ENCODE measurements at regions not wholly inside any gene's neighbourhood (a gene's known extent, or its start where the extent isn't known, plus 50 kb on each side); places are given as distances from the start of the nearest gene placed in this dataset.

GRCh38 chr2:64914247-64914646 is 75.0 kb upstream of the SLC1A4 start:
- ATAC-seq (ENCODE audit: low read depth), result no peak
- TF ChIP-seq CTCF (IDR thresholded peaks at IDR 0.05; ENCODE audit: poor library complexity, severe bottlenecking), result no peak
- no peak overlapping the region for H3K4me3 ChIP-seq (ENCODE audit: severe bottlenecking)
- no peaks in the 10 kb centered on the region for H3K9me3 ChIP-seq (ENCODE audit: severe bottlenecking)
- H3K27me3 ChIP-seq (ENCODE audit: insufficient read depth, poor library complexity, severe bottlenecking), result no peaks in the 10 kb centered on the region
- H3K36me3 ChIP-seq (ENCODE audit: low read depth), result no peaks in the 10 kb centered on the region
- DNase-seq (ENCODE audit: low spot score), result no peak
- H3K27ac ChIP-seq (ENCODE audit: poor library complexity, severe bottlenecking), result no peak overlapping the region
- H3K4me1 ChIP-seq (ENCODE audit: insufficient read depth, poor library complexity, severe bottlenecking), result no peaks in the 10 kb centered on the region

DNA sequence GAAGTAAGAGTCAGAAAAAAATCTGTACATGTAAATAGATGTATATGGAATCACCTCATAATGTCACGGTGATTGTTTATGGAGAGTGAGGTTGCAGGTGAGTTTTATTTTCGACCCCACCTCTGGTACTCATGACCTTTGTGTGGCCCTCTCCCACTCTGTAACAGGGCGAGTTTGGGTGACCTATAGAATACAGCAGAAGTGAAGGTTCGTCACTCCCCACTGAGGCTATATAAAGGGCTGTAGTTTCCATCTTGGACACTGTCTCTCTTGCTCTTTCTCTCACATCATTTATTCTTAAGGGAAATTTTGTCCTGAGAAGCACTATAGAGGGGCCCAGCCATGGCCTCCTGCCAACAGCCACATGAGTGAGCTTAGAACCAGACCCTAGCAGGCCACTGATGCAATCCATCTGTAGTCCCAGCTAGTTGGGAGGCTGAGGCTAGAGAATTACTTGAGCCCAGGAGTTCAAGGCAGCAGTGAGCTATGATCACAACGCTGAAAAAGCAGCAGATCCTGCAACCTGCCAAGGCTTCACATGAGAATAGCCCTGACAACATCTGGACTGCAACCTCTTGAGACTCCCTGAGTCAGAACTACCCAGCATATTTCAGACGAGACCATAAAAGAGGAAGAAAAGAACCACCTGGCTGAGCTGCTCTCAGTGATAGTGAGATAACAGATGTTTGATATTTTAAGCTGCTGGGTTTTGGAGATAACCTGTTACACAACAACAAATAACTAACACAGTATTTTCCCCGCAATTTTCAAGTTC is 74.3 kb upstream of the SLC1A4 start:
- Histone ChIP-seq H3K9me3 (ENCODE audit: severe bottlenecking) (no peaks in the 10 kb centered on the region), H3K27ac (ENCODE audit: poor library complexity, severe bottlenecking) (no peak overlapping the region), H3K4me1 (ENCODE audit: insufficient read depth, poor library complexity, severe bottlenecking) (no peaks in the 10 kb centered on the region), H3K36me3 (ENCODE audit: low read depth) (no peaks in the 10 kb centered on the region), H3K4me3 (ENCODE audit: severe bottlenecking) (no peak overlapping the region), H3K27me3 (ENCODE audit: insufficient read depth, poor library complexity, severe bottlenecking) (no peaks in the 10 kb centered on the region)
- no peak for ATAC-seq (ENCODE audit: low read depth)
- no peak for TF ChIP-seq CTCF (IDR thresholded peaks at IDR 0.05; ENCODE audit: poor library complexity, severe bottlenecking)
- DNase-seq (ENCODE audit: low spot score), result no peak

GRCh38 chr2:64915510-64915900 is 73.7 kb upstream of the SLC1A4 start:
- Histone ChIP-seq H3K27ac (ENCODE audit: poor library complexity, severe bottlenecking) (no peak overlapping the region), H3K4me3 (ENCODE audit: severe bottlenecking) (no peak overlapping the region), H3K27me3 (ENCODE audit: insufficient read depth, poor library complexity, severe bottlenecking) (no peaks in the 10 kb centered on the region), H3K9me3 (ENCODE audit: severe bottlenecking) (no peaks in the 10 kb centered on the region), H3K4me1 (ENCODE audit: insufficient read depth, poor library complexity, severe bottlenecking) (no peaks in the 10 kb centered on the region), H3K36me3 (ENCODE audit: low read depth) (no peaks in the 10 kb centered on the region)
- TF ChIP-seq CTCF (IDR thresholded peaks at IDR 0.05; ENCODE audit: poor library complexity, severe bottlenecking), result no peak
- no peak for DNase-seq (ENCODE audit: low spot score)
- no peak for ATAC-seq (ENCODE audit: low read depth)

GRCh38 chr2:64918220-64918886 is 70.8 kb upstream of the SLC1A4 start:
- H3K4me1 ChIP-seq (ENCODE audit: insufficient read depth, poor library complexity, severe bottlenecking), result no peaks in the 10 kb centered on the region

More at GRCh38 chr2:64918220-64918886, 70.8 kb upstream of the SLC1A4 start:
- no peak for TF ChIP-seq CTCF (IDR thresholded peaks at IDR 0.05; ENCODE audit: poor library complexity, severe bottlenecking)
- Histone ChIP-seq H3K27ac (ENCODE audit: poor library complexity, severe bottlenecking) (no peak overlapping the region), H3K27me3 (ENCODE audit: insufficient read depth, poor library complexity, severe bottlenecking) (no peaks in the 10 kb centered on the region), H3K9me3 (ENCODE audit: severe bottlenecking) (no peaks in the 10 kb centered on the region), H3K36me3 (ENCODE audit: low read depth) (no peaks in the 10 kb centered on the region), H3K4me3 (ENCODE audit: severe bottlenecking) (no peak overlapping the region)
- DNase-seq (ENCODE audit: low spot score) (no peak), ATAC-seq (ENCODE audit: low read depth) (no peak)
